IMR-90 (cell line): ENCODE measurements at regions not wholly inside any gene's neighbourhood (a gene's known extent, or its start where the extent isn't known, plus 50 kb on each side); places are given as distances from the start of the nearest gene placed in this dataset.

Experiments
- ATAC-seq: fragments of 200-7000 bp; cut with Tn5 transposase; 2 replicates; pipeline ENCODE4 v1.9.1; 2020; ENCODE audit warnings: low read depth, mild to moderate bottlenecking, moderate library complexity
- BruUV-seq: library from RNA; stranded (reverse); fragments of 400-500 nt; replicated peaks from 2 replicates; lab custom pipeline; 2021; lab: Mats Ljungman, UMichigan
- CTCF ChIA-PET: fragments of 300-600 bp; formaldehyde crosslinking; extraction: SDS; loops from one replicate; lab custom pipeline; 2021; ENCODE audit warnings: antibody characterized with exemption; lab: Yijun Ruan, JAX
- POLR2A ChIA-PET: fragments of 300-600 bp; sonication (Branson Sonifier 250); formaldehyde crosslinking; loops from one replicate; lab custom pipeline; 2022; ENCODE audit warnings: antibody characterized with exemption; ENCODE audit not compliant: unreplicated experiment; lab: Charles Lee
- DNase-seq: peaks from one replicate; pipeline ENCODE4 v3.0.0; 2013
- H2AFZ ChIP-seq: replicated peaks from 2 replicates; pipeline ENCODE3; 2013; ENCODE audit warnings: low read length, mild to moderate bottlenecking; ENCODE audit not compliant: poor library complexity
- H2AK5ac ChIP-seq: 2 replicates; pipeline ENCODE4 v1.6.1; 2013; ENCODE audit warnings: low read depth, low read length, inconsistent platforms
- H2AK9ac ChIP-seq: replicated peaks from 2 replicates; pipeline ENCODE3; 2013; ENCODE audit warnings: mild to moderate bottlenecking, low read depth, low read length, moderate library complexity; ENCODE audit not compliant: poor library complexity
- H2BK120ac ChIP-seq: 2 replicates; pipeline ENCODE4 v1.6.1; 2013; ENCODE audit warnings: low read depth, low read length, inconsistent platforms
- H2BK15ac ChIP-seq: 3 replicates; pipeline ENCODE4 v1.6.1; 2013; ENCODE audit warnings: low read depth, low read length, inconsistent platforms
- H2BK20ac ChIP-seq: 2 replicates; pipeline ENCODE4 v1.6.1; 2013; ENCODE audit warnings: low read depth, mild to moderate bottlenecking, inconsistent platforms, low read length, moderate library complexity
- H2BK5ac ChIP-seq: 2 replicates; pipeline ENCODE4 v1.6.1; 2013; ENCODE audit warnings: mild to moderate bottlenecking, low read depth, low read length, inconsistent platforms; ENCODE audit not compliant: poor library complexity, severe bottlenecking
- H3K14ac ChIP-seq: replicated peaks from 2 replicates; pipeline ENCODE4 v1.6.1; 2013; ENCODE audit warnings: low read depth, low read length, inconsistent platforms
- H3K18ac ChIP-seq: 2 replicates; pipeline ENCODE4 v1.6.1; 2013; ENCODE audit warnings: low read depth, low read length, control low read depth
- H3K23ac ChIP-seq: 2 replicates; pipeline ENCODE4 v1.6.1; 2013; ENCODE audit warnings: low read depth, low read length, inconsistent platforms
- H3K27ac ChIP-seq: 2 replicates; pipeline ENCODE4 v1.5.1; 2013; ENCODE audit warnings: mild to moderate bottlenecking, control low read depth, low read length; ENCODE audit not compliant: insufficient read depth
- H3K27me3 ChIP-seq: 2 replicates; pipeline ENCODE4 v1.6.1; 2013; ENCODE audit warnings: low read length; ENCODE audit not compliant: control insufficient read depth, insufficient read depth
- H3K36me3 ChIP-seq: 2 replicates; pipeline ENCODE4 v1.6.1; 2013; ENCODE audit warnings: low read length, mixed read lengths; ENCODE audit not compliant: control insufficient read depth, insufficient read depth
- H3K4ac ChIP-seq: 2 replicates; pipeline ENCODE4 v1.6.1; 2013; ENCODE audit warnings: low read depth, low read length, inconsistent platforms
- H3K4me1 ChIP-seq: 2 replicates; pipeline ENCODE4 v1.6.1; 2013; ENCODE audit warnings: low read length, mixed read lengths; ENCODE audit not compliant: control insufficient read depth, insufficient read depth
- H3K4me2 ChIP-seq: 2 replicates; pipeline ENCODE4 v1.6.1; 2013; ENCODE audit warnings: low read depth, mild to moderate bottlenecking, control low read depth, low read length, moderate library complexity
- H3K4me3 ChIP-seq: 2 replicates; pipeline ENCODE4 v1.5.1; 2013; ENCODE audit warnings: low read depth, mild to moderate bottlenecking, control low read depth, low read length, moderate library complexity; ENCODE audit not compliant: insufficient read depth
- H3K56ac ChIP-seq: 2 replicates; pipeline ENCODE4 v1.6.1; 2013; ENCODE audit warnings: low read length, inconsistent platforms; ENCODE audit not compliant: insufficient read depth; ENCODE audit errors: extremely low read depth
- H3K79me1 ChIP-seq, 2 experiments: 2 replicates each; pipeline ENCODE4 v1.6.1; 2013; ENCODE audit warnings: low read length in 2 of 2, inconsistent platforms in 1 of 2, low read depth in 1 of 2
- H3K9ac ChIP-seq: 2 replicates; pipeline ENCODE4 v1.6.1; 2013; ENCODE audit warnings: low read depth, low read length, control low read depth
- H3K9me1 ChIP-seq: 2 replicates; pipeline ENCODE4 v1.6.1; 2013; ENCODE audit warnings: low read length, inconsistent platforms; ENCODE audit not compliant: insufficient read depth
- H3K9me3 ChIP-seq: 2 replicates; pipeline ENCODE4 v1.6.1; 2013; ENCODE audit warnings: low read length; ENCODE audit not compliant: control insufficient read depth, insufficient read depth
- H4K20me1 ChIP-seq: 2 replicates; pipeline ENCODE4 v1.6.1; 2013; ENCODE audit warnings: low read length, inconsistent platforms; ENCODE audit not compliant: insufficient read depth
- H4K5ac ChIP-seq: 2 replicates; pipeline ENCODE4 v1.6.1; 2013; ENCODE audit warnings: mild to moderate bottlenecking, low read depth, low read length, control low read depth
- H4K8ac ChIP-seq, 2 experiments: 2 replicates each; pipeline ENCODE4 v1.6.1; 2013; ENCODE audit warnings: low read depth in 2 of 2, low read length in 2 of 2, control low read depth in 1 of 2, inconsistent platforms in 1 of 2
- H4K91ac ChIP-seq: 2 replicates; pipeline ENCODE4 v1.6.1; 2013; ENCODE audit warnings: low read depth, low read length, inconsistent platforms; ENCODE audit not compliant: insufficient read depth
- BHLHE40 ChIP-seq: fragments of 150-350 bp; IDR thresholded peaks from 2 replicates; pipeline ENCODE4 v1.6.1; 2016; ENCODE audit warnings: mild to moderate bottlenecking, low read depth, low read length
- CEBPB ChIP-seq: IDR thresholded peaks from 2 replicates; pipeline ENCODE4 v1.6.1; 2012; ENCODE audit warnings: low read depth, low read length, improper control_type of control experiment
- CHD1 ChIP-seq: IDR thresholded peaks from 2 replicates; pipeline ENCODE4 v1.6.1; 2012; ENCODE audit warnings: low read depth, low read length, improper control_type of control experiment
- CTCF ChIP-seq: conservative IDR thresholded peaks from 2 replicates; pipeline ENCODE4 v1.5.1; 2012; ENCODE audit warnings: mild to moderate bottlenecking, low read depth, low read length, improper control_type of control experiment
- ELK1 ChIP-seq: fragments of 150-350 bp; IDR thresholded peaks from 2 replicates; pipeline ENCODE4 v1.6.1; 2016; ENCODE audit warnings: low read depth, mild to moderate bottlenecking, low read length, moderate library complexity, borderline replicate concordance
- FOS ChIP-seq: fragments of 150-350 bp; IDR thresholded peaks from 2 replicates; pipeline ENCODE4 v1.6.1; 2016; ENCODE audit warnings: low read depth, low read length
- MAFK ChIP-seq: IDR thresholded peaks from 2 replicates; pipeline ENCODE4 v1.6.1; 2012; ENCODE audit warnings: low read depth, low read length, improper control_type of control experiment
- MAZ ChIP-seq: IDR thresholded peaks from 2 replicates; pipeline ENCODE4 v1.6.1; 2012; ENCODE audit warnings: low read depth, mild to moderate bottlenecking, low read length, improper control_type of control experiment, moderate library complexity, borderline replicate concordance
- MXI1 ChIP-seq: IDR thresholded peaks from 2 replicates; pipeline ENCODE4 v1.6.1; 2012; ENCODE audit warnings: low read depth, mild to moderate bottlenecking, low read length, moderate library complexity, borderline replicate concordance
- NFE2L2 ChIP-seq: fragments of 150-350 bp; IDR thresholded peaks from 2 replicates; pipeline ENCODE4 v1.6.1; 2016; ENCODE audit warnings: low read depth, mild to moderate bottlenecking, low read length
- POLR2A ChIP-seq: IDR thresholded peaks from 2 replicates; pipeline ENCODE4 v1.6.1; 2012; ENCODE audit warnings: mild to moderate bottlenecking, low read depth, low read length
- RAD21 ChIP-seq: IDR thresholded peaks from 2 replicates; pipeline ENCODE4 v1.6.1; 2012; ENCODE audit warnings: low read length, improper control_type of control experiment
- RCOR1 ChIP-seq: IDR thresholded peaks from 2 replicates; pipeline ENCODE4 v1.6.1; 2012; ENCODE audit warnings: mild to moderate bottlenecking, low read length, improper control_type of control experiment; ENCODE audit not compliant: insufficient replicate concordance
- RFX5 ChIP-seq: IDR thresholded peaks from 2 replicates; pipeline ENCODE4 v1.8.0; 2012; ENCODE audit warnings: low read depth, mild to moderate bottlenecking, low read length, moderate library complexity
- SMC3 ChIP-seq: fragments of 150-350 bp; IDR thresholded peaks from 2 replicates; pipeline ENCODE4 v1.6.1; 2016; ENCODE audit warnings: low read depth, mild to moderate bottlenecking, antibody characterized with exemption, low read length, moderate library complexity
- USF2 ChIP-seq: fragments of 150-350 bp; IDR thresholded peaks from 2 replicates; pipeline ENCODE4 v1.6.1; 2017; ENCODE audit warnings: mild to moderate bottlenecking, antibody characterized with exemption, low read length, low read depth
- WGBS, 2 experiments: methylation state at CpG; one replicate each; pipeline versions ENCODE4 v1.1.5 to v1.1.7; 2013; ENCODE audit warnings: missing lambda C conversion rate in 2 of 2; ENCODE audit not compliant: insufficient read length in 1 of 2; ENCODE audit errors: extremely low coverage in 2 of 2; 5-methylcytosine and 5-hydroxymethylcytosine counted together
- dilution Hi-C: fragments of 300-500 bp; cut with HindIII; formaldehyde crosslinking; loops from one replicate; pipeline ENCODE4 v1.14.3; 2018; ENCODE audit warnings: low sequenced_read_pairs; ENCODE audit not compliant: unreplicated experiment
- in situ Hi-C: fragments of 300-500 bp; cut with MboI; formaldehyde crosslinking; loops from 3 replicates; pipeline ENCODE4 v1.14.3; 2019; ENCODE audit warnings: low sequenced_read_pairs, inconsistent platforms, mixed read lengths
- intact Hi-C: fragments of 100-400 bp; cut with micrococcal nuclease; formaldehyde crosslinking; loops from 2 replicates; pipeline ENCODE4 v1.10.0; 2022

GRCh38 chr6:92292067-92292466, 1127.3 kb downstream of the EPHA7 start:
- no CpG with 5 or more reads among the region's 1 CpG for WGBS, 2 experiments
- H4K5ac ChIP-seq = no peak overlapping the region
- H3K14ac ChIP-seq = no peak overlapping the region
- dilution Hi-C loops (no loop called here), in situ Hi-C loops (no loop called here), intact Hi-C loops (no loop called here)
- H3K36me3 ChIP-seq = no peaks in the 10 kb centered on the region
- no peak overlapping the region for H2AFZ ChIP-seq
- no peaks in the 10 kb centered on the region for H3K9me3 ChIP-seq
- H3K27ac ChIP-seq = no peak overlapping the region
- POLR2A ChIA-PET = no interaction called here
- H3K23ac ChIP-seq = no peak overlapping the region
- DNase-seq (no peak), ATAC-seq (no peak)
- no peak overlapping the region for H2BK5ac ChIP-seq
- no peaks in the 10 kb centered on the region for H3K27me3 ChIP-seq
- no peak overlapping the region for H2AK9ac ChIP-seq
- no peaks in the 10 kb centered on the region for H4K20me1 ChIP-seq
- no peak overlapping the region for H3K9ac ChIP-seq
- no peaks in the 10 kb centered on the region for H3K9me1 ChIP-seq
- no peak overlapping the region for H2BK15ac ChIP-seq
- no peak overlapping the region for H3K4ac ChIP-seq
- H2BK20ac ChIP-seq = no peak overlapping the region
- CTCF ChIA-PET = no interaction called here
- no peak overlapping the region for H3K4me2 ChIP-seq
- TF ChIP-seq CEBPB (no peak), RAD21 (no peak), SMC3 (no peak), CTCF (no peak), POLR2A (no peak), MXI1 (no peak), NFE2L2 (no peak), FOS (no peak), MAFK (no peak), BHLHE40 (no peak), ELK1 (no peak), USF2 (no peak), CHD1 (no peak), RCOR1 (no peak), MAZ (no peak), RFX5 (no peak)
- no peak overlapping the region for H2BK120ac ChIP-seq
- H2AK5ac ChIP-seq = no peak overlapping the region
- H3K4me3 ChIP-seq = no peak overlapping the region
- no peak overlapping the region for H3K56ac ChIP-seq
- BruUV-seq = no TSS peak
- no peak overlapping the region for H4K8ac ChIP-seq
- H3K4me1 ChIP-seq = no peaks in the 10 kb centered on the region
- H3K79me1 ChIP-seq = no peaks in the 10 kb centered on the region
- H4K91ac ChIP-seq = no peak overlapping the region
- H3K18ac ChIP-seq = no peak overlapping the region
